Cerebellar cortex (tissue), 1 donor: ENCODE measurements at regions not wholly inside any gene's neighbourhood (a gene's known extent, or its start where the extent isn't known, plus 50 kb on each side); places are given as distances from the start of the nearest gene placed in this dataset.
"Not testable (repeated sequence)": the region's sequence is repeated elsewhere in the genome, so short reads cannot be mapped to it uniquely, and the experiment has no call there.

ENCODE experiments used
- DNase-seq: peaks from one replicate; pipeline ENCODE4 v3.0.0-alpha.2; 2015; ENCODE audit warnings: low spot score

DNA sequence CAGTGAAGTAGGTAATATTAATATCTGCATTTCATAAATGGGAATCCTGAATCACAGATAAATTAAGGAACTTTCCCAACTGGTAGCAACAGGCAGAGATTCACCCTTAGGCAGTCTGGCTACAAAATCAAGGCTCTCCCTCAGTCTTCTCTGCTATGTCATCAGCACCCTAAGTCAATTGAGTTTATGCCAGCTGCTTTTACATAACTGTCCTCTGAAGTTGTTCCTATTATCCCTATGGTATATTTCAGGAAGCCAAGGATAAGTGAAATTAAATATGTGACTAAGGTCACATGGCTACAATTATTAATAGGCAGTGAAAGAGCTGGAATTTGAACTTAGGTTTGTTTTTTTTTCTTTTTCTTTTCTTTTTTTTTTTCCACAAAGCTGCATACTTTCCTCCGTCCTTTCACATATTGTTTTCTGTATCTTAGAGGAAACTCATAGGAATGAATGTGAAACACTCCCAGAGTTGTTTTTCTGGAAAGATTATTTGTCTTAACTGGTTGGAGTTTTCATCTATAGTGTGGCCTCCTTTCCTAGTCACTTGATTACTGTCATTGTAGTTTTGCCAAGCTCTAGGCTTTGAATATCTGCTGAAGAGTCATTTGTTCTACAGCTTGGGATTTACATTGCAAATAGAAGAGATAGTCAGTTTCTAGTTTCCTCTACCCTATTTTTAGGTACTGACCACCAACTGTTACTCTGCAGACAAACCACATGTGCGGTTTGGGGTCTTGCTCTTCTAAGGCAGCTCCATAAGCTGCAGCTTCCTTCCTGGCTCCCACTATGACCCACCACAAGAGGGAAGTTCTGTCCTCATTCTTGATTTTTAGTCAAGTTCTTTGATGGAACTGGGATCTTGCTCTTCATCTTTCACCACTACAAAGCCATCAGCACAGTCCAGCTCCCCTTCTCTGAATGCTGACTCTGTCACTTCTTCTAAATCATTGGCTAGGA is 338.0 kb upstream of the KIAA1217 start:
- DNase-seq: no peak

DNA sequence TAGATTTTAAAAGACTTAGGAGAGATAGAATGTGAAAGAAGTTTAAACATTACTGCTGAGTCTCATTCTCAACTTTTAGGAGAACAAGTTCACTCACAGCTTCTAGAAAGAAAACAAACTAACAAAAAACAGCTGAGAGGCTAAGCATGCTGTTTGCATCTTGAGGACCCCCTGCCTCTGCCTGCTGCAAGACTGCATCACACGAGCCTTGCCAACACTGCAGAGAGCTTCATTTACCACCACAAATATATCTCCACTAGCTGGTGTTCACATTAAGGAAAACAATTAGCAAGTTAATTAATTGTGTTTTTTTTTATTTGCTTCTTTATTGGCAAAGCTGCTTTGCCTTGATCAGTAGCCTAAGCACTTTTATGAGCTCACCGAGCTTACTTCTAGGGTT is 336.6 kb upstream of the KIAA1217 start:
- DNase-seq: no peak

DNA sequence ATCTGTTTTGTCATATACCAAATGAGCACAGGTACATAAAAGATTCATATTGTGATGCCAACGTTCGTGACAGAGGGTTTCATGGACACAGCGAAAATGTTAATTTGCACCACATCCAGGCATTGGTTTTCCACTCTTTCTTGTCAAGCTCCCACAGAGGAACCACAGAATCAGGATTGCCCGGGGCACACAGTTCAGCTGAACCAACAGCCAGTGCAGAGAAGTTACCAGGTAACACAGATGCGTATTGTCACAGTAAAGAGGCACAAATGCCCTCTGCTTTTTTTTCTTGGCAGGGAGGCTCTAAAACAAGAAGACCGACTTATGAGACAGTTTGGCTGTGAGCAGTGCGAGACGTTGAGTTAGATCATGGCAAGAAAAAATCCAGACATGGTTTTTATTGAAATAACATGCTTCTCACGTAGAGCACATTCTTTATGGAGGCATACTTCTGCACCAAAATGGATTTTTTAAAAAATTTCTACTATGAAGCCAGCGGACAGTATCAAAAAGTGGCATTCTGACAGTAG is 331.1 kb upstream of the KIAA1217 start:
- DNase-seq: no peak

DNA sequence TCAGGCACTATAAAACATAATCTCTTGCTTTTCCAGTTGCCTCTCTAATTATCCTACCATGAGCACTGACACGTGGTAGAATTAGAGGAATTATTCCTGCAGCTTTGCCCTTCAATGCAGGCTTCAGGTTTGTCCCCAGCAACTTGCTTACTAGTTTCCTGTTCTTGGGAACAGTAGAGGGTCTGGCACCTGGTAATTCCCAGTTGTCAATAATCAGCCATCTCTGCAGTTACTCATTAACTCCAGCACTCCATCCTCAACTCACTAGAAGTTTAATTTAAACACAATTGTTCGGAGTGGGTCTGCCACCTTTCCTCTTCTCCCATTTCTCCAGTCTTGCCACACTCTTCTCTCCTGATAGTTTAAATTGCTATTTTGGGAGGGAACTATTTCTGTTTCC is 324.3 kb upstream of the KIAA1217 start:
- DNase-seq: no peak

DNA sequence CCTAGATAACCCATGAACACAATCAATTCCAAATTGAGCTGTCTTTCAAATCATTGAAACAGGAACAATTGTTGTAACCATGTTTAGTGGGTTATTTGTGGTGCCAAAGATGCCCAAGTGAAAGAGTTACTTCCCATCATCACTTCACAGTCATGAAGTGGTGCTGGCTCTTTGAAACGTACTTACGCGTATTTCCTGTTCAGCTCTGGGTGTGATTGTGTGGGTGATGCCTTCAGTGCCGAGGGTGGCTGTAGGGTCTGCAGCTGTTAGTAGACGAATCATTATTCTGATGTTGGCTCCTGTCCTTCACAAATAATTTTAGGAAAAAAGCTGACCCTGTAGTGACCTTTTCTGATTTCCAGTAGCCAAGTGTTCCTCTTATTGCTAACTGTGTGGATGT is 323.1 kb upstream of the KIAA1217 start:
- DNase-seq: no peak

DNA sequence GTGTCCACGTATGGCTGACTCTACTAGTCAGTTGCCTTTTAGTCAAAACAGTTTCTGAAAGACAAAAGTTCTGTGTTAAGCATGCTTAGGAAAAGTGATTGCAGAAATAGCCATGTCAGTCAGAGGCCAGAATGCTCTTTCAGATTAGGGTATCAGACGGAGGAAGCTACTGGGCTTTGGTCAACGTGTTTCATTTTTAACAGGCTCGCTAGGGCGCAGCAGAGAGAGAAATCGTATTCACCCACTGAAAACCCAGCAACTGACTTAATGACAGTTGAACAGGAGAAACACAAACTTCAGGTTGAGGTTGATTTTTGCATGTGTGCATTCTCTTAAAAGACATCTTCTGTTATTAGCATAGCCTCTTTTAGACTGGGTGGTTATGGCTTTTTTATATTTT is 322.6 kb upstream of the KIAA1217 start:
- DNase-seq: no peak

DNA sequence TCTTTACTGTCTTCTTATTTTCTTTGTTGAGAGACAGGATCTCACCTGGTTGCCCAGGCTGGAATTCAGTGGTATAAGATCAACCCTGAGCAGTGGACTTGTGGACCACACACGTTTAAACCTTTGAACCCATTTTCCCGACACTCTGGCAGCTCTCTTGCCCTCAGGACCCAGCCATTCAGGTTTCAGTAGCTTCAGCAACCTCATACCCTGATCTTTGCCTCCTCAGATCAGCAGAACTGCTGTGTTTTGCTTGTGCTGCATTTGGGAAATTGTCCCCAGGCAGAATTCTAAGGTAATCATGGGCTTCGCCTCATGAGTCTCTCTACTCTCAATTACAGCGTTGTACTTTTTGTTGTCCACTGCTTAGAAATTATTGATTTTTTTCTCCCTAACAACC is 317.6 kb upstream of the KIAA1217 start:
- no peak for DNase-seq

DNA sequence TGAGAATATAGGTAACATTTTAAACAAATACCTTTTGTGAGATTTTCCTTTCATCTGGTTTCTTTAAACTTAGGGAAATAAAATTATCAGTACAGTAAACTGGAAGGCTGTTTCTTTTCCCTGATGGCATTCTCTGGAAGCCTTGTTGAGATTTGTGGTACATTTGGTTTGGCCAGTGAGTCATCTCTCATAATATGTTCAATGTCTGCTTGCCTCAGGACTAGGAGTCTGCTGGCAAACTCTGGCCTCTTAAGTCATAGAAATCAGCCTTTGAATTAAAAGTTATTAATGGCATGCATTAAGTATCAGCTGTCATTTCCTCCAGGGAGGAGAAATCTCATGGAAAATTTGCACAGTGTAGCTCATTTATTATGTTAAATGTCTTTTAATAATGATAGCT is 316.6 kb upstream of the KIAA1217 start:
- no peak for DNase-seq

DNA sequence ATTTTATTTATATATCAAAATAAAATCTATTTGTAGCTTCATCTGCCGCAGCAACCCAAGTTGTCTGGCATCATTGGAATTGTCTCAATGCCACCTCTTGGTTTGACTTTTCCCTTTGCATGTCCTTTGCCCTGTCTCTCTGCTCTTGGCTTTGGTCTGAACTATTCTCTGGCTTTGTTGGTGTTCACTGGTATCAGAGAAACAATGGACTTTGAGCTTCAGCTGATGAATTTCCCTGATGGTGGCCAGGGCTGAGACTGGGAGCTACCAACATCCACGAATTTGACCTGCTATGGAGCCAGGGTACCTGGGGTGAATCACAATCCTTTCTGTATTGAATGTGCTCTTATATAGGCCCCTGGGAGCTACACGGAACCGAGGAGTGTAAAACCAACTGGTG is 311.7 kb upstream of the KIAA1217 start:
- DNase-seq: no peak

DNA sequence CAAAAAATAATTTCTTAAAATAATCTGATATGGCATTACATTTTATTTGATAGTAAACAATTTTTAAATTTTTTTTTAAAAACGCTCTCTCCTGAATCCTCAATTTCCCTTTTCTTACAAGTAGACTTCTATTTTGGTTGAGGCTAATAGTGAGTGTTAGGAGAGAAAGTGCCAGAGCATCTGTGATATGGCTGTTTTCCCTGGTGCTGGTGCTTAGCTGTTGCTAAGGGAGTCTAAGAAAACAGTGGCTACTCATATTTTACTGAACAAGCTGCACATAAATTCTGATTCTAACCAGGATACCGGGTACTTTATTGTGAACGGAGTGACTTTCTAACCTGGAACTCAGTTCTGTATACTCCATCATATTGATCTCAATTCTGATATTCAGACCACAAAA is 311.1 kb upstream of the KIAA1217 start:
- DNase-seq: no peak

DNA sequence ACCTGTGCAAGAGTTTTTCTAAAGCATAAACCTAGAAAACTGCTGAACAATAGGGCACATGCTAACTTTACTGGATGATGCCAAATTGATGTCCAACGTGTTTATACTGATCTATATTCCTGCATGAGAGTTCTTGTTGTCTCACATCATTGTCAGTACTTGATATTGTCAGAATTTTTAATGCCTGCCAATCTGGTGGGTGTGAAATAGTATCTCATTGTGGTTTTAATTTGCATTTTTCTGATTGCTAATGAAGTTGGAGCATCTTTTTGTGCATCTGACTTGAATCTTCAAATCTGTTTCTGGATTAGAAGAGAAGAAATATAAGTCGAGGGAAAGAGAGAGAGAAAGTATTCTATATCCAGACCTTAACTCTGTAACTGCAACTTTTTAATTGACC is 309.8 kb upstream of the KIAA1217 start:
- no peak for DNase-seq

DNA sequence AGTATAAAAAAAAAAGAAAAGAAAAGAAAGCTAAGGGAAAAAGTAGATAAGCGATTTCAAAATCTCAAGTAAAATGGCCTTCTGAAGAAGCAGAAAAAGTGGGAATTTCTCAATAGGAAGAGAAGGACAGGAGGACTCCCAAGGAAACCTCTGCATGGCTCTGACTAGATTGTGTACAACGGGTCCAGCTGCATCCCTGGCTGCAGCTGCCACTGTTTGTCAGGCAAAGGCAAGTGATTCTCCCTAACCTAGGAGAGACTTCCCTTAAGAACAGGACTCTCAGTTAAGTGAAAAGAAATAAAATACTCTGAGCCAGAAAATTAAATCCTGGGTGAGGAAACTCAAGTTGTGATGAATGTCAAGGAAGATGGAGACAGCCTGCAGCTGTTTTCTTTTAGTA is 298.6 kb upstream of the KIAA1217 start:
- DNase-seq: no peak

DNA sequence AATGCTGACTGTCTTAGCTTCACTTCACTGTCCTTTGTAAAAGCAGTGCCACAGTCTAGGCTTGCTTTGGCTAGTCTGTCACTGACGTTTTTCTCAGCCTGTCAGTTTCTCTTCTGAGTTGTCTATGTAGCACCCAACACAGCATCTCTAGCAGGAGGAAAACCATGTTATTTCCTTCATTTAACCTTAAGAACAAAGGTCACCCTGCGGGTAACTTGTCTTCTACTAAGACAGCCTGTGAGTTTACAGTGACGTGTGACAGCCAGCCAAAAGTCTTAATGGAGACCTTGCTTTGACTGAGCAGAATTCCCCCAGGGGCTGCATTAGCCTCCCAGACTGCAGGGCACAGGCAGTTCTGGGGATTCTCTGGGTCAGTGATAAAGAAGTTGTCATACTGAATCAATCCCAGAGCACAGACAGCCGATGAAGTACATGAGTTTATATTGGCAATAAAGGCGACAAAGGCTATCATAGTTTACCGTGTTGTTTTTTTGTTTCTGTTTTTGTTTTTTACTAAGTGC is 296.0 kb upstream of the KIAA1217 start:
- DNase-seq: no peak

DNA sequence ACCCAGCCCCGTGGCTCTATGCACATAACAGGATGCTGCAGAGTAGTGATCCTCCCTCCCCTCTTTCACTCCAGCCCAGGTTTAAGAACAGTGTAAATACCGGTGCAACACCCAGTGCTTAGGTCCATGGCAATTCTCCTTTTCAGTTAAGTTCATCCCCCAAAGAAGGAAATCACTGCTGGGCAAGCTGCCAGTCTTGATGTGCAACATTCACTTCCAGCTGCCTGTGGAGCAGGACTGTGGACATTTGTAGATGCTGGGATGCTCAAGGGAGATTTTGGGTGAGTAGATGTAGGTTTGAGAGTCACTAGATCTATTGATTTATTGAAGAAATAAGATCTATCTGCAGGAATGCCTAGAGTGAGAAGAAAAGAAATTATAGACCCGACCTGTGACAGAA is 294.3 kb upstream of the KIAA1217 start:
- DNase-seq: no peak

DNA sequence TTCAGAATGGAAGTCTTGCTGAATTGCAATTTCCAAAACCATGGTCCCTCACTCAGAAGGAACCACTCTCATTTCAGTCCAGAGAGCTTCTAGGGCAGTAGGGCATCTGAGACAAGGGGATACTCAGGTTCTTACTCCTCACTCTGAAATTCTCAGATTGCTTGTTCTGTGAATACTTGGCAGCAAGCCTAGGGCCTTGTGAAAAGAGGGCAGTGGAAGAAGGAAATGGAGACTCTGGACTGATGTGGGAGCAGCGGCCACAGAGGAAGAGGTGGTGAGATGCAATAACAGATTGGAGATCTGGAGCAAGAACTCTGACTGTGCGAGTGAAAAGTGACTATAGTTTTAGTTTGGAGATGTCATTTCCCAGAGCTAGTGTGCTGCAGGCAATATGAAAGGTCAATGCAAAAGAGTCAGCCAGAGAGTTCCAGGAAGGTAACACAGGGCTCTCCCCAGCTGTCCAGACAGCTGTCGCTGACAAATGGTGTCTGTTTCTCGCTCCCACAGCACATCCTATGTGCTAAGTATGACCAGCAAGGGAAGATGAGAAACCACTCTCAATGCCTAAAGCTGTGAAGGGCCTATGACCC is 291.6 kb upstream of the KIAA1217 start:
- DNase-seq: no peak

DNA sequence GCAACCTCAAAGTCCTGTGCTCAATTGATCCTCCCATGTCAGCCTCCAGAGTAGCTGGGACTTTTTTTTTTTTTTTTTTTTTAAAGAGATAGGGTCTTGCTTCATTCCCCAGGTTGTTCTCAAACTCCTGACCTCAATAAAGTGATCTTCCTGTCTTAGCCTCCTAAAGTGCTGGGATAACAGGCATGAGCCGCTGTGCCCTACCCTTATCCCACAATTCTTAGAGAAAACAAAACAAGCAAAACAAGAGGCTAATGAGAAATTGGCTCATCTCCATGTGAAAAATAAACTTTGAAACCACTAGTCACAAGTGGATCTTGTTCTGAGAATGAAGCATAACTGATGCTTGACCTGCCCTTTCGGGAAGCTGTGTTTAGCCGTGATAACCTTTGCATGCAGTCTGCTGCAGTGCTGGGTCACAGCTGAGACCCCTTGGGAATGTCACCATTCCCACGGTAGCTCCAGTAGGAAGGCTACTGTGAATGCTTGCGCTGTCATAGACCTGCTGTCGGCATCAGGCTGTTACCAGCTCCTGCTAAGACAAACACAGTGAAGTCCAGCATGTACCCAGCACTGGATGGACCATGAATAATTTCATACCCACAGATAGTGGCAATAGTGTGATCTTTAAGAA is 290.7 kb upstream of the KIAA1217 start:
- no peak for DNase-seq

DNA sequence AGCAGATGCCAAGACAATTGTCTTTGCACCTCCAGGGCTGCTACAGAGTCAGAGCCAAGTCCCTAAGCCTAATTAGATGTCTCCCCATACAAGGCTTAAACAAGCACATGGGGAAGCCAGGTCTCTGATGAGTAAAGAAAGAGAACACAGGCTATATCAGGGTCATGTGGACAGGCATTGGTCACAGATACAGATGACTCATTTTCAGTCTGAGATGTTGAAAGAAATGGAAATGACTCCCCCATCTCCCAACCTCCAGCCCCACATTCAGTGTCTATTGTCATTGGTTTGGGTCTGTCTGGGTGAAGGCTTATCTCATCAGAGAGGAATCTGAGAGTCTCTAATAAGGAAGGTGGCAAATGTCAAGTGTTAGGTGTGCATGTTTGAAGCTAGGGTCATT is 290.1 kb upstream of the KIAA1217 start:
- DNase-seq: no peak

DNA sequence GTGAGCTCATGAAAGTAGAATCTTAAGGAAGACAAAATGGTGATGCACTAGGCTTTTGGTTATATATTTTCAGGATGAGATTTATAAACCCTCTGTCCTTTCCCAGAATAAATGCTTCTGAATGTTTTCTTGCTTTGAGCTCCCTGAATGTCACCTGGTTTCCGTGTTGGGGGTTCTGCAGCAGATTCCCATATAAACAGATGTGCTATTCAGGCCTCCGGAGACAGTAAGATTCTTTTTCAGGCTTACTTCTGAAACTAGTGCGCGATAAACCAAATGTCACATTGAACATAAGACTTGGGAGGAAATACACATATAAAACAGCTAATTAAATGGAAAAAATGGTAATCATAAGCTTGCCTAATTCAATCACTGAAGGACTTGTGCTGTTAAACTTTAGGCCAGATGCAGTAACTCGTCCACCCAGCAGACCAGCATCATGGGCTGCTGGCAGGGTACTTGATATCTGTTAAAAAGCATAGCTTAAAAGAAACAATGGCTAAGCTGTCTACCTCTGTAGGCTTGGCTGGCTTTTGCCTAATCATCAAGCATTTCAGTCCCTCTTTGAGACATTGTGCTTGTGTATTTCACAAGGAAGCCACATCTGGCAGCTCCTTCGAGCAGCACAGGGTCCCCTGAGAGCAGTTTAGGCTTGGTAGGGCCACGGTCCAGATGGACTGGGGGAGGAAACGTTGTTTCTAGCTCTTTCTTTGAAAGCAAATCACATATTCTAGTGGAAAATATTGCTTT is 281.2 kb upstream of the KIAA1217 start:
- no peak for DNase-seq

DNA sequence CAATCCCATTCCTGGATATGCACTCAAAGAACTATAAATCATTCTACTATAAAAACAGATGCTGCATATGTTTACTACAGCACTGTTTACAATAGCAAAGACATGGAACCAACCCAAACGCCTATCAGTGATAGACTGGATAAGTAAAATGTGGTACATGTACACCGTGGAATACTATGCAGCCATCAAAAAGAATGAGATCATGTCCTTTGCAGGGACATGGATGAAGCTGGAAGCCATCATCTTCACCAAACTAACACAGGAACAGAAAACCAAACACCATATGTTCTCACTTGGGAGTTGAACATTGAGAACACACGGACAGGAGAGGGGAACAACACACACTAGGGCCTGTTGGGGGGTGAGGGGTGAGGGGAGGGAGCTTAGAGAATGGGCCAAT is 274.9 kb upstream of the KIAA1217 start:
- not testable (repeated sequence) for DNase-seq

DNA sequence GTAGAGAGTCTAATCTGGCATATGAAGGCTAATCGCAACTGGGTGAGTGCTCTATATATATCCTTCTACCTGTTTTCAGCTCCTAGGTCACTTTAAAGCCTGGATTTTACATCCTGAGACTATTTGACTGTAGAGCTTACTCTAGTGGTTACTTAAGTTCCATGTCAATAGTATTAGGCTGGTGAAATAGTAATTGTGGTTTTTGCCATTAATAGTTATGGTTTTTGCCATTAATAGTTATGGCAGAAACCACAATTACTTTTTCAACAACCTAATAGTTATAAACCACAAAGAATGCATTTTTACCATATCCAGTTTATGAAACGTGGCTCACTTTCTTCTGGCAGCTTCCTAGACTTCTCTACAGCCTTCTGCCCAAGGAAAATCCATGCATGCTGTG is 263.1 kb upstream of the KIAA1217 start:
- no peak for DNase-seq

DNA sequence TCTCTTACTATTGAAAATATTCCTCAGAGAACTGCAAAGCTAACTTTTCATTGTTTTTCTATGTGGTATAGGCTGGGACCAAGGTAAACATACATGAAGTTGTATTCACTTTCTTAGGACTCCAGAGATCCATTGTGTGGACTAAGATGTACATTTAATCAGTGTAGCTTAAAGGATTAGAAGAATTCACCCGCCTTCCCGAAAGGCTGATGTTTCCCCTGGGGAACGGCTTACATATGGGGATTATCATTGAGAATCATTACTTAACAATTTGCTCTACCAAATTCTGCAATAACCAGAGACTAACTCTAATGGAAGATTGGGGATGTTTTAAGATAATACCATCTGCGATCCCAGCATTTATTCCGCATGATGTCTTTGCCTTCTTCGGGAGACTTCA is 257.1 kb upstream of the KIAA1217 start:
- no peak for DNase-seq
